NOMO-1 treated with dmso at 0.1 percent for 144 hours (cell line): ENCODE measurements at regions not wholly inside any gene's neighbourhood (a gene's known extent, or its start where the extent isn't known, plus 50 kb on each side); places are given as distances from the start of the nearest gene placed in this dataset.

Source experiments
- DNase-seq: peaks from one replicate; lab custom pipeline; 2025; ENCODE audit not compliant: unreplicated experiment; lab: John Stamatoyannopoulos, UW

GRCh38 chr13:108006619-108007018 is 208.7 kb downstream of the LIG4 start:
- DNase-seq: no peak

- no peak for DNase-seq
Observed at GRCh38 chr13:108005231-108005630, 210.1 kb downstream of the LIG4 start.

GRCh38 chr13:108003626-108004025 is 211.7 kb downstream of the LIG4 start:
- no peak for DNase-seq

GRCh38 chr13:108000998-108001397 is 214.3 kb downstream of the LIG4 start:
- no peak for DNase-seq

GRCh38 chr13:107999751-108000150 is 215.6 kb downstream of the LIG4 start:
- DNase-seq: no peak

GRCh38 chr13:107994137-107994536 is 221.2 kb downstream of the LIG4 start:
- DNase-seq: no peak

- DNase-seq: no peak
Observed at GRCh38 chr13:107993239-107993949, 221.9 kb downstream of the LIG4 start.

- DNase-seq: no peak
Observed at GRCh38 chr13:107992542-107992941, 222.8 kb downstream of the LIG4 start.

- no peak for DNase-seq
Observed at GRCh38 chr13:107977071-107977574, 238.2 kb downstream of the LIG4 start.

- DNase-seq: no peak
Observed at GRCh38 chr13:107976628-107977027, 238.7 kb downstream of the LIG4 start.

GRCh38 chr13:107974409-107974808 is 240.9 kb downstream of the LIG4 start:
- DNase-seq: no peak

GRCh38 chr13:107969546-107969945 is 245.8 kb downstream of the LIG4 start:
- no peak for DNase-seq

- no peak for DNase-seq
Observed at GRCh38 chr13:107968470-107968869, 246.9 kb downstream of the LIG4 start.

- no peak for DNase-seq
Observed at GRCh38 chr13:107964395-107964794, 250.9 kb downstream of the LIG4 start.

GRCh38 chr13:107961849-107962608 is 253.3 kb downstream of the LIG4 start:
- no peak for DNase-seq

- no peak for DNase-seq
Observed at GRCh38 chr13:107960301-107960700, 255.0 kb downstream of the LIG4 start.

- no peak for DNase-seq
Observed at GRCh38 chr13:107956889-107957288, 258.4 kb downstream of the LIG4 start.

GRCh38 chr13:107942030-107942617 is 273.2 kb downstream of the LIG4 start:
- DNase-seq: no peak

- DNase-seq: no peak
Observed at GRCh38 chr13:107941345-107942029, 273.8 kb downstream of the LIG4 start.

GRCh38 chr13:107937848-107938247 is 277.5 kb downstream of the LIG4 start:
- no peak for DNase-seq

GRCh38 chr13:107931056-107931455 is 284.3 kb downstream of the LIG4 start:
- DNase-seq: no peak
